ENCODE measurements at regions not wholly inside any gene's neighbourhood (a gene's known extent, or its start where the extent isn't known, plus 50 kb on each side); places are given as distances from the start of the nearest gene placed in this dataset.

- no peak for DNase-seq
Measured at GRCh38 chr18:34075963-34076860, 148.5 kb downstream of the NOL4 start.

DNA sequence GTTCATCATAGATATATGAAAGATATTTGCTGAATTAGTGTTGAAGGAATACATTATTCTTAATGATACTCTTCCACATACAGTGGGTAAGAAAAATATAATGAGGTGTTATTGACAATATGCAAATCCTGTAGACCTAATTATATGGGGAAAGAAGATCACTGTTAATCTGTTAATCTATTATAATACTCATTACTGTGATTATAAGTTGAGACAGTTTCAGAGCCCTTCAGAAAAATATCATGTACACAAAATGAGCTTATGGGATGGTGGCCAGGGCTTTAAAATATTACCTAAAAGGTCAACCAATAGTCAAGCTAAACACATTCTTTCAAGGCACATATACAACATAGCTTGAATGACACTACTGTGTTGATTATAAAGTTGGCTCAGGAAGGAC, 163.5 kb downstream of the NOL4 start:
- no peak for DNase-seq

GRCh38 chr18:34055227-34055626, 169.5 kb downstream of the NOL4 start:
- DNase-seq: no peak

DNA sequence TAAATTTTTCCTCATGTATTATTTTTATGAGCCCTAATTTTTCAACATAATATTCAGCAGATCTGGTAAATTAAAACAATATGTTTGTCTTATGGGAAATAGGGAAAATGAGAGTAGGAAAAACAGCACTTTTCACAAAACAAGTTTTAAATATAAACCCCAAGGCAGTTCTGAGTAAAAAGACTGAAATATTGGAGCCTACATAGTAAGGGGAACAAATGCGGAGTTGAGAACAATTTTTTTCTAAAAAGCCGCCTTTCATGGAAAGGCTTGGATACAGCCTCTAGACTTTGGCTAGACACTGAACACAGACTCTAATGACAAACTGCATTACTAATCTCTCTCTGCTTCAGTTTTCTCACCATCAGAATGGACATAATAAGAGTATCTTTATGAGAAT, 174.1 kb downstream of the NOL4 start:
- DNase-seq: no peak

DNA sequence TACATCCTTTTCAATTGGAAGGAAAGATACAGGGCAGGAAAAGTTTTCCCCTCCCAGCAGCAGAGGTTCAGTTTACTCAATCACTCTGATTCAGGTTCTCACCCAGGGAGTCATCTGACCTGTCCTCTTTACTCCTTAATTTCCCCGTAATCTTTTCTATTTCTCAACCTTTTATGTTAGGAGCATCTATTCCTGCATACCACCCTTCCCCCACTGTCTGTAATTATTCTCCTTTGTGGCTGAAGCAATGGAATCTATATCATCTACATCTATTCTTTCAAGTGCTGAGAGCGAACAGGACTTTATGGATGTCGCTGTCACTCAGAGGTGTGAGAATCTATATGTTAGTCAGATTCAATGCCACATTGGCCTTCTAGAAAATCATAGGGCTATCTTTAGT, 175.2 kb downstream of the NOL4 start:
- no peak for DNase-seq

DNA sequence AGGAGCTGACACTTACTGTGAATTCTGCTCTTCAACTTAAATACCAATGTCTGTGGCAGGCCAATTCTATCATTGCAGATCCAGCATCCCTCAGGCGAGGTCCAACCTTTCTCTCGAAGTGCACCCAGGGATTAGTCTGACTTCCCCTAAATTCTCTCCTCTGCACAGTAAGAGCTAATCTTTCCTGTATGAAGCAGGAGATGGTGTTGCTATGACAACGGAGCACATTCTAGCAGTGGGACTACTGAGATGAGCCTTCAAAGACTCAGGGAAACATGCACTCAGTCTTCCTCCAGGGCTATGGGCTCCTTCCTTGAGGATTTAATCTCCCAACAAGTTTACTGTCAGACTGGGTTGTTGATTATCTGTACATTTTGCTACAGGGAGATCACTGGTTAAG, 176.3 kb downstream of the NOL4 start:
- DNase-seq: no peak

- DNase-seq: no peak
Measured at GRCh38 chr18:34042423-34043146, 182.1 kb downstream of the NOL4 start.

- DNase-seq: no peak
Measured at GRCh38 chr18:34039611-34040010, 185.1 kb downstream of the NOL4 start.

GRCh38 chr18:34039201-34039600, 185.5 kb downstream of the NOL4 start:
- peak; percentile 1 for DNase-seq

DNA sequence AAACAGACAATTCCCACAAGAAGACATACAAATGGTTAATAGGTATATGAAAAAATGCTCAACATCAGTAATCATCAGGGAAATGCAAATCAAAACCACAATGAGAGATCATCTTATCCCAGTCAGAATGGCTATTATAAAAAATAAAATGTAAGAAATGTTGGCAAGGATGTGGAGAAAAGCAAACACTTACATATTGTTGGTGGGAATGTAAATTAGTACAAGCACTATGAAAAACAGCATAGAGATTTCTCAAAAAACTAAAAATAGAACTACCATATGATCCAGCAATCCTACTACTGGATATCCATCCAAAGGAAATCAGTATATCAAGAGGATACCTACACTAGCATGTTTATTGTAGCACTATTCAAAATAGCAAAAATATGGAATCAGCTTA, 186.6 kb downstream of the NOL4 start:
- DNase-seq: peak; percentile 2

- DNase-seq: no peak
Measured at GRCh38 chr18:34033968-34034367, 190.7 kb downstream of the NOL4 start.

GRCh38 chr18:34031810-34032209, 192.9 kb downstream of the NOL4 start:
- no peak for DNase-seq

DNA sequence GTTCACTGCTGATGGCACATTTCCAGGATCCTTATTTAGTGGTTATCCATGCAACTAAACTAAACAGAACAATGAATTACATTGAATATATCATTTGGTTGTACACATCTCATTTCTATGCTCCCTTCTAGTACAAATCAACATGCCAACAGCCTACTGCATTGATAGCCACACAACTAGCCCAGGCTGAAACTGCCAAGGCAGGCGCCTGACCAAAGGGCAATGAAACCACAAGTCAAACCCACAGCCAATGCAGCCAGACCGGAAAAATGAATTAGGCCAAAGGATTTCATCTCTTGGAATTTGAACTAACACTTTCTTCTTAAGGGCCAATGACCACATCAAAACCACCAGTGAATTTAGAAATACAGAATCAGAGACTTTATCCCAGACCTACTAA, 196.4 kb downstream of the NOL4 start:
- no peak for DNase-seq

DNA sequence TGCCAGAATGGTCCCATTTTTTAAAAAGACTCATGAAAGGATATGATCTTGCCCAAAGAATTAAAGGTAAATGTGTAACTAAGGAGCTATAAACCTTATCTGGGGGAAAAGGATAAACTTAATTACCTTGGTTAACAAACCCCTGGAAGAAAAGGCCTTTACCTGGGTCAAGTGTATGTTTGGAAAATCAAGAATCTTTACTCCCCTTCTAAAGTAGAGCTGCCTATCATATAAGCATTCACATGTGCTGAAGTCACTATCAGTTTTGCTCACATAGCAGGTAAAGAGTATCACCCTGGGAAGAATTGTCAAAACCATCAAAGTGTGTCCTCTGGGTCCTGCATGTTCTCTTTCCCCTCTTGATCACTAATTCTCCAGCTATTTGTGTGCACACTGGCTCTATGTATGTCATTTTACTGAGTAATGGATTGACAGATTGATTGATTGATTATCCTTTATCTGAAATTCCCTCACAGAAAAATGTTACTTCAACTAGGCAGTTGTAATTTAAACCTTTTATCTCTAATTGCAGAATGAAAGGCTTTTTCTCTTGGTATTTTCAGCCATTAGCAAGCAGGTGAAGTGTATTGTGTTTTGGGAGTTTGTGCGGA, 199.4 kb downstream of the NOL4 start:
- no peak for DNase-seq

- DNase-seq: peak; percentile 10
Measured at GRCh38 chr18:34023471-34023870, 201.2 kb downstream of the NOL4 start.

DNA sequence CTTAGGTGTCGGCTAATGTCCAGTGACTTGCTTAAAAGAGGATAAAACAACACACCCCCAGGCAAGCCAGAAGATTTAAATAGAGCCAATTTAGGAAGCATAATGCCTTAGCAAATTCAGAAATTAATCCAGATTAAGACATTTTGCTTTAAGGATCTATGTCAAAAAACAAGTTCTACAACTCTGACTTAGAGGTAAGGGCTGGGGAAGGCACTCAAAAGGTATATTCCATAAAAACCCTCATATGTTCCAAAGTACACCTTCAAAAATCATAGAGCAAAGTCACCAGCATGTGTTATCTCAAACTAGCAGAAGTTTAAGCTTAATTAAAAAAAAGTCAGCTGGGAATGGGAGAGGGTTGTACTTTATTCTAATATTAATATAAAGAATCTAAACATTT, 206.4 kb downstream of the NOL4 start:
- no peak for DNase-seq

DNA sequence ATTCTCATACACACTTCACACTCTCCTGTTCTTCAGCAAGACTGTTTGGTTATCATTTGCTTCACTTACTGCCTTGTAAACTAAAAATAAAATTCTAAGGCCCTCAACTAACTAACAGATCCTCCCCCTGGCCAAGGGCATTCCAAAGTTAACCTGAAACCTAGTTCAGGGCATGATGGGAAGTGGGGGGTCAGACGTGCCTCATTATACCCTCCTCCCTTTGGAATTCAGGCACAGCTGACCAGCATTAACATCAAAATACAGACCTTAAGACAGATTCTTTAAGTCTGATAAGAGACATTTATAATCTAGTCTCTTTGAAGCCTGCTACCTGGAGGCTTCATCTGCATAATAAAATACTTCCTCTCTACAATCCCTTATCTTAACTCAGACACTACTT, 221.0 kb downstream of the NOL4 start:
- no peak for DNase-seq

- DNase-seq: no peak
Measured at GRCh38 chr18:34002130-34002529, 222.6 kb downstream of the NOL4 start.

DNA sequence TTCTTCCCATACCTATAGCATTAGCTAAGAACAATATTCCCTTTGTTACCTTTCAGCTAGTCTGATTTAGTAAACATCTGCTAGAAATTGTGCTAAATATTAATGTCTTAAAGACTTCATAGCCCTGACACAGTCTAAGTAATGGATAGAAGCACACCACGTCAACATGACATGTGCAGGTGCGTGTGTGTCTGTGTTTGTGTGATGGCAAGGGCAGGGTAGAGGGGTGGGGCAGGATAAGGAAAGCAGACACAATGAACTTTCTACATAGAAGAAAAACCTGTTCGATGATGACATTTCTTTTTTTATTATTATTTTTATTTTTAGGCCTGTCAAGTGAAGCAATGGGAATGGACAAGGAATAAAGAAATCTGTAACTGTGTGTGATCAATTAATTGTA, 223.3 kb downstream of the NOL4 start:
- no peak for DNase-seq

DNA sequence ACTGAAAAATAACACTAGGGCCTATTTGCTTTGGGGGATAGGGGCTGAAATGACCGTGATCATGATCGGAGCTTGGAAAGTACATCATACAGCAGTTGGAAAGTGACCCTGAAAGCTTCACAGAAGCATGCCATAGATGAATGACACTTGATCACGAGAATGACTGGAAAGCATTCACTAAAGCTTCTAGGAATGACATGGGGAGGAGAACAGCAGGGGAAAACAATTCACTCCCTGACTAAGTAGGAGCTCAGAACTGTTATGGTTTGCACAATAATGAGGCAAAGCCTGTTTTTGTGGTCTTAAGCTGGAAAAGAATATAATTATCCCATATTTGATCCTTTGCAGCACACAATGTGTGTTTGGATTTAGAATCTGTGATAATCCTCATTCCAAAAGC, 237.5 kb downstream of the NOL4 start:
- no peak for DNase-seq

DNA sequence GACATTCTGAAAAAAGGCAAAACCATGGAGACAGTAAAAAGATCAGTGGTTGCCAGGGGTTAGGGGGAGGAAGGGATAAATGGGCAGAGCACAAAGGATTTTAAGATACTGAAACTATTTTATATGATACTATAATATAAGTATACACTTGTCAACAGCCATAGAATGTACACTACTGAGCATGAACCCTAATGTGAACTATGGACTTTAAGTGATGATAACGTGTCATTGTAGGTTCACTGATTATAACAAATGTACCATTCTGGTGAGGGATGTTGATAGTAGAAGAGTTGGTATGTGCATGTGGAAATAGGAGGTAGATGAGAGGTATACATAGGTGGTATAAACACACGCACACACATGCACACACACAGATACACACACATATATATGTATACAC, 241.6 kb downstream of the NOL4 start:
- no peak for DNase-seq

GRCh38 chr18:33960417-33960816, 264.3 kb downstream of the NOL4 start:
- DNase-seq: peak; percentile 11

GRCh38 chr18:33959609-33960008, 265.1 kb downstream of the NOL4 start:
- DNase-seq: no peak

GRCh38 chr18:33957707-33958106, 267.0 kb downstream of the NOL4 start:
- DNase-seq: no peak

All from fibroblast of skin of right quadriceps (primary cell).